ENCODE measurements at regions not wholly inside any gene's neighbourhood (a gene's known extent, or its start where the extent isn't known, plus 50 kb on each side); places are given as distances from the start of the nearest gene placed in this dataset.

DNA sequence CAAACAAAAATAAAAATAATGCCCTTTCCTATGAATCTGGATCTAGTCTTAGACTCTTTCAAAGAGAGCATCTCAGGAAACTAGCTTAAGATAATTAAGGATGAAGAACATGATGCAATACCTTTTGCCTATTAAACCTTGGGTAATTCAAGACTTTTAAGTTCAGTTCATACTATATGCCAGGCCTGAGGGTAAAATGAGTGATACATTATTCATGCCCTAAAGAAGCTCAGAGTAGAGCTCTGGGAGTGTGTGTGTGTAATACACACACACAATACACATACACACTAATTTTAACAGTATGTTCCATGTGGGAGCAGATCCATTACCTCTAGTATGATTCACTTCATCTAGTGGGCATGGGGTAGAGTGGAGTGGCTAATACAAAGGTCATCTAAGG, 651.4 kb upstream of the CHORDC1 start:
- DNase-seq (ENCODE audit: low read depth, low spot score), result no peak

DNA sequence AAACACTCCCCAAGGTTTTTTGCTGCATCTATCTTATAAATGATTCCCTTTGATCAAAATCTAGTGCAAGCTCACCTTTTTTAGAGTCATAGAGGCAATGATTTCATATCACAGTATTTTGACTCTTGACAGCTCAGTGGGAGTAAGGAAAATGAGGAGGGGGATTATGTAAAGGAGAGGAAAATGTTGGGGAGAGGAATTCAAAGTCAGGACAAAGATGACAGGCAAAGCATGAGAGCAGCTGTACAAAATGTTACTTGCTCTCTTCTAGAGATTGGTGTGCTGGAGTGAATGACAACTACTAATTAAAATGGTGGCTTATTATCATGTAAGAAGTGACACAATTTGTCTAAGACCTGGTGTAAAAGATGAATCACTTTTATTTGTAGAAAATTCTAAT, 644.6 kb upstream of the CHORDC1 start:
- no peak for DNase-seq (ENCODE audit: low read depth, low spot score)

DNA sequence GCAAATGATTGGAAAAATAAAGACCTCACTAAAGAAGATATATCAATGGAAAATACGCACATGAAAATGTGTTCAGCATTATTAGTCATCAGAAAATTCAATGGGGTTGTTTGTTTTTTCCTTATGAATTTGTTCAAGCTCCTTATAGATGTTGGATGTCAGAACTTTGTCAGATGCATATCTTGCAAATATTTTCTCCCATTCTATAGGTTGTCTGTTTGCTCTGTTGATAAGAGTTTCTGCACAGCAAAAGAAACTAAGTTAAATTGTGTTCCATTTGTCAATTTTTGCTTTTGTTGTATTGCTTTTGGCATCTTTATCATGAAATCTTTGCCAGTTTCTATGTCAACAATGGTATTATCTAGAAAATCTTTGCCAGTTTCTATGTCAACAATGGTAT, 633.9 kb upstream of the CHORDC1 start:
- DNase-seq (ENCODE audit: low read depth, low spot score), result no peak

DNA sequence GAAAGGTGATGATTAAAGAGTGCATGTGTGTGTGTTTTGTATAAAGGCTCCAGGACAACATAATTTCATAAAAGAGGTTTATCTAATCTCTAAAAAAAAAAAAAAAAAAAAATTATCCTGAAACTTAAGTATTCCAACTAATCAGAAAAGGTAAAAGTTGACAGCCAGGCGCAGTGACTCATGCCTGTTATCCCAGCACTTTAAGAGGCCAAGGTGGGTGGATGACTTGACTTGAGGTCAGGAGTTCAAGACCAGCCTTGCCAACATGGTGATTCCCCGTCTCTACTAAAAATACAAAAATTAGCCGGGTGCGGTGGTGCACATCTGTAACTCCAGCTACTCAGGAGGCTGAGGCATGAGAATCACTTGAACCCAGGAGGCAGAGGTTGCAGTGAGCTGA, 632.7 kb upstream of the CHORDC1 start:
- DNase-seq (ENCODE audit: low read depth, low spot score), result no peak

DNA sequence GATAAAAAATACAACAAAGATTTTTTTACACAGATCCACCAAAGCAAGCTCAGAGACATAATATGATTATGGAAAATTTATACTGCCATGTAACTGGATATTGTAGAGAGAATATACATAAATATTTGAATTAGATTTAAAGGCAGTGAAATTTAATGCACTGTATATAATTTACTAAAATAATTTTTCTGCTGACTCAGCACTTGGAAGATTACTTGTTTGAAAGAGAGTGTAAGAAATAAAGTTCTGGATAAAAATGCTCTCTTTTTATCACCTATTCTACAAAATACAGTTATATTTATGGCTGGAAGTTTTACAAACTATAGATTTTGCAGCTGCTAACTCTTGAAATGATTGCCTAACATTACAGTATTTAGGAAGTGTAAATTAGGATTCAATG, 628.3 kb upstream of the CHORDC1 start:
- no peak for DNase-seq (ENCODE audit: low read depth, low spot score)

DNA sequence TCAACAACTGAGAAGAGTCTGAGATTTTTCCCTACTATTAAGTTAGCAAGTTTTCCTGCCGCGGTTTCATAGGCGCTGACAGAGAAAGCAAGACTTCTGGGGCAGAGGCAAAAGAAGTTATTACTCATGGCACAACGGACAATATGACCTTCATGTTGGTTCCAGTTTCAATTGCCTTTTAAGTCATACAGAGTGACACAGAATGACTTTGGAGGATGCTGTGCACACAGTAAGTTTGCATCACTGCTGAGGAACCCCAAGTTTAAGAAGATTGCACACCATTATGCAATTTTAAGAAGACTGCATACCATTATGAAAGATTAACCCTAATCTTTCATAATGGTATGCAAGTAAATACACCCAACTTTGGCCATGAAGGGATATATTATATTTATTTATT, 626.5 kb upstream of the CHORDC1 start:
- no peak for DNase-seq (ENCODE audit: low read depth, low spot score)

DNA sequence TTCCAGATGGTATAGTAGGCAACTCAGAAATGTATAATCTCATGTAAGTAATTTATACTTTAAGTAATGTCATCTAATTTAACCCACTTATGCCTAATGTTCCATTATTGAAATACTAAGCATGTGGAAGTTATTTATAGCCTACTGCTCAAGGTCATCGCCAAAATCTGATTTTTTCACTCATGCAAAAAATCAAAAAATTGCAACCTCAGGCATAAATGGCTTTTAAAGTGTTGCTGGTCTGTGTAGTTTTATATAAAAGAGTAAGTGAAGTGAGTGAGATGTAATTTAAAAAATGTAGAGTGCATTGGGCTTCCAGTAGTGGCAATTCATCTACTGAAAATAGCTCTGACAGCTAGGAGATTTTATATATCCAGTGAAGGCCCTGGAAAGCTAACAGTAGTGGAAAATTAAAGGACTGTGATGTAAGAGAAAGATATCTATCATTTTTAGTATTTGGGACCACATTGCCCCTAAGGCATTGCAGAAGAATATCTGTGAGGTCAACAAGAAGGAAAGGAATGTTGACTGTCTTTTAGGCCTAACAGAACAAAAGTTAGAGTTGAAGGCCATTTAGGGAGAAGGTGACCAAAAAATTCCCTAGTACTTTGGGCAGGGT, 624.5 kb upstream of the CHORDC1 start:
- DNase-seq (ENCODE audit: low read depth, low spot score), result no peak

DNA sequence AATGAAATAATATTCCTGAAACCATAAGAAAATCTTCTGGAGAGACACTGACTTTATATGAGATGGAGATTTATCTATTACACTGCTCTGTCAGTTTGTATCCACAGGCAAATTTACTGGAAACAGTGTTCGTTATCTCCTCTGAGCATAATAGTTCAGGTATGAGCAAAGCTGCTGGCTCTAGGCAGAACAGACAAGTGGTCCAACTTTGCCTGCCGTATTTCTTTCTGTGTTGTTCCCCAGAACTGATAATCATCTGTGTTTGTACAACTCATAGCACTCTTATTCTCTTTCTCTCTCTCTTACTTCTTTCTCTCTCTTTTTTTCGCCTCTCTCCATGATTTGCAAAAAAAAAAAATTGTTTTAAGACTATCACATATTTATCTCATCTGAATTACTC, 623.8 kb upstream of the CHORDC1 start:
- no peak for DNase-seq (ENCODE audit: low read depth, low spot score)

DNA sequence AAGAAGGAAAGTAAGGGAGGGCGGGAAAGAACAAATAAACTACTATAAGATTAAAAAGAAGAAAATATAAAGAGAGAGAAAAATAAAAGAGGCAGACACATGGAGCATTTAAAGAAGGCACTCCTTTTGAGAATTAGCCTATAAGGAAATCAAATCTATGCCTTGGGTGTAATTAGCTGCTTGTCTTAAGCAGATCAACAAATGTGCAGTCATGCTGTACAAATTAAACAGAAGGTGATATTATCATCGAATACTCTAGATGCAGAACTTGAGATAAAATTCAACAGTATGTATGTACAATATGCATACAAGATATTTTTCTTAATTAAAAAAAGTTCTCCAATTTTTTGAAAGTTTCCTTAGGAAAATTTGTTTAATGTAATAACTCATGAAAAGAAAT, 623.0 kb upstream of the CHORDC1 start:
- no peak for DNase-seq (ENCODE audit: low read depth, low spot score)

DNA sequence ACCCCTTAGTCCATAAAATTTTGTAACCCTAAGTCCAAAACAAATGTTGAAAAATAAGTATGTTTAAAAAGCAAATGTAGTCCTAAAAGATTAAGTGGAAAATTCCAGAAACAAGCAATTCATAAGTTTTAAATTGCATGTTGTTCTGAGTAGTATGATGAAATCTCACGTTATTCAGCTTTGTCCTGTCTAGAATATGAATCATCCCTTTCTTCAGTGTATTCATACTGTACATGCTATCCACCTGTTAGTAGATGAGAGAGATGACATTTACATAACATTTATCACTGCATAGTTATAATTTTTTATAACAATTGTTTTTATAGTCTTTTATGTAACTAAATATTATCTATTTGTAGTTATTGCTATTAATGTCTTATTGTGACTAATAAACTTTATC, 622.3 kb upstream of the CHORDC1 start:
- no peak for DNase-seq (ENCODE audit: low read depth, low spot score)

DNA sequence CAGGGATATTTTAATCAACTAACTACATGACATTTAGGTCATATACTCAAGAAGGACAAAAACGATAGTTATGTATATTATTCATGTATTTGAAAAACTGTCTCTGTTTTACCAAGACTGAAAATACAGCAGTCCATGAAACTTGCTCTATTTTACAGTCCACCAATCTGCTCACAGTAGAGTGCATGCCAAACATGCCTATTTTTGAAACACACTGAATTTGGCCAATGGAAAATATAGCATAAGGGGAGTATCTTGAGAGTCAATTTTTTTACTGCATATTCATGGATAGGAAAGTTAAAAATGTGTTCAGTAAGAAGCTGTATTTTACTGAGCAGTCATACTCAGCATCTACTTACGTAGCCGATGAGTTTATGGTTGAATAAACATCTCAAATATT, 621.2 kb upstream of the CHORDC1 start:
- no peak for DNase-seq (ENCODE audit: low read depth, low spot score)

DNA sequence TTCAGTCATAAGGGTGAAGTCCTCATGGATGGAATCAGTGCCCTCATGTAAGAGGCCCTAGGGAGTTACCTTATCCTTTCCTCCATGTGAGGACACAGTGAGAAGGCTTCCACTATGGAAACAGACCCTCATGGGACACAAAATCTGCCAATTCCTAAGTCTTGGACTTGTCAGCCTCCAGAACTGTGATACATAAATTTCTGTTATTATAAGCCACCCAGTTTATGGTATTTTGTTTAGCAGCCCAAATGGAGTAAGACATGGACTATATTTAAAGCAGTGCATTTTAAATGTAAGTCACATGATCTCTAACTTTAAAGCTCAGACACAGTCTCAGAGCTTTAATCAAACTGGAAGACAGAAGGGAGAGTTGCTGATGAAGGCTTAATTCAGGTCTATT, 619.8 kb upstream of the CHORDC1 start:
- no peak for DNase-seq (ENCODE audit: low read depth, low spot score)

DNA sequence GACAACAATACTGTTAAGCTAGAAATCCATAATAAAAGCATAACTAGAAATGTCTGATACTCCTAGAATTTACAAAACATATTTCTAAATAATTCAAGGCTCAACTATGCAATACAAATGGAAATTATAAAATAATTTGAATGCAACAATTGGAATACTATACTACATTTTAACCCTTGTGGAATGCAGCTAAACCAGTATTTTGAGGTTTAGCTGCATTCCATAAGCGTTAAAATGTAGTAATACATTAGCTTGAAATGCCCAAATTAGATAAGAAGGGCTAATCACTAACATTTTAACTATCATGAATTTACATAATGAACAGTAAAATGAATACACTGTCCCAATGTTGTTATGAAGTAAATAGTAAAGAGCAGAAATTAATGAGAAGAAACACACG, 617.2 kb upstream of the CHORDC1 start:
- DNase-seq (ENCODE audit: low read depth, low spot score), result no peak

DNA sequence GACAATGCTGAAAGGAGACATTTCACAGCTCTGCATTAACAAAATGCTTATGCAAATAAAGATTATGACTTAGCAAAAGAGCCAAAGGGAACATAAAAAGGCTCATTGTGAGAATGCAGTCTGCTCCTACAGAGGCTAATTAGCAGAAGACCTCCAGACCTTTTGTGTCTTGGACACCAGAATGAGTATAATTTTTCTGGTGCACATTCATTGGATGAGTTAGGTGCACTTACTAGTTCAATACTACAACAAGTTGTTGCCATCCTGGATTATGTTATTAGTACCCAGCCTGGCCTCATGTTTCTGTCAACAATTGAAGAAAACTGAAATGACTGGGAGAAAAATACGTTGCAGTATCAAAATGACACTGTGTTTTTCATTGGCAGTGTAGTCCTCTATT, 613.2 kb upstream of the CHORDC1 start:
- no peak for DNase-seq (ENCODE audit: low read depth, low spot score)

DNA sequence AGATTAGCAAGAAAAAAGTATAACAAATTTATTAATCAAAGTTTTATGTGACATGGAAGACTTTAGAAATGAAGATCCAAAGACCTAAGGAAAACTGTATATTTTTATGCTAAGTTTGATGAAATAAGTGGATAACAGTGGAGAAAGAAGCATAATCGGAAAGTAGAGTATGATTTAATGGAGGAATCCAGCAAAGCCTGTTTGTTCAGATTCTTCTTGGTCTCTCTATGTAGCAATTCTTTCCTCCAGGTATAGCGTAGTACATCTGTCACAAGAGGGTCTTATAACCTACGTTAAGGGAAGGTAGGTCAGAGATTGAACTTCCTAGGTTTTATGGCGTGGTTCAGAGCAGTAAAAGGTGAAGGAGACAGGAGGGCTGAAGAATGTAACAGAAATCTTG, 600.6 kb upstream of the CHORDC1 start:
- DNase-seq (ENCODE audit: low read depth, low spot score), result no peak

DNA sequence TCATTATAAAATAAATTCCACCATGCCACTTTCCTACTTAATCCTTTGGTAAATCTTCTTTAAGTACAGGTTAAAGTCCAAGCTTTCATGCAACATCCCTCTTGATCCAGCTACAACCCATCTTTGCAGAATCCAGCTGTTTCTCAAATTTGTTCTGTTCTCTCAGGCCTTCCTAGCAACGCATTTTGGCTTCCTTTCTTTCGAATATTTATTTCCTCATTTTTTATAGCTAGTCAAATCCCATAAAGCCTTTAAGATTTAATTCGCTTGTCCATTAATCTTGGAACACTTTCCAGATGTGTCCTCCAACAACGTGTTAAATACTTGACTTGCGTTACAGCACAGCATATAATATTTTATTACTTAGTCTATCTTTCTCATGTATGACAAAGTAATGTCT, 600.1 kb upstream of the CHORDC1 start:
- no peak for DNase-seq (ENCODE audit: low read depth, low spot score)

DNA sequence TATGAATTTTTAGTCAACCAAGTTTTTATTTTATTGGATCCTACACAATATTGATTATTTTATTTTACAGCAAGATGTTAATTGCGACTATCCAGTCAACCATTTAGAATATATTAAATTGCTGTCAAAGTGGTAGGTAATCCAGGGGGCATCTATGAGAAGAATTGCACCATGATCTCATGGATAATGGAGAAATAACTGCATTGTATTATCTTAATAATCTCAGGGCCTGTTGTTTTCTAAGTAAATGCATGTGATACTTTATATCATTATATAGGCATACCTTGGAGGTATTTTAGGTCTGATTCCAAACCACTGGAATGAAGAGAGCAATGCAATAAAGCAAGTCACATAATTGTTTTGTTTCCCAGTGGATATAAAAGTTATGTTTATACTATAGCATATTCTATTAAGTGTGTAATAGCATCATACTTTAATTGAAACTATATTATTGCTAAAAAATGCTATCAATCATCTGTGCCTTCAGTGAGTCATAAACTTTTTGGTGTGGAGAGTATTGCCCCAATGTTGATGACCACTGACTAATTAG, 595.4 kb upstream of the CHORDC1 start:
- DNase-seq (ENCODE audit: low read depth, low spot score), result no peak

DNA sequence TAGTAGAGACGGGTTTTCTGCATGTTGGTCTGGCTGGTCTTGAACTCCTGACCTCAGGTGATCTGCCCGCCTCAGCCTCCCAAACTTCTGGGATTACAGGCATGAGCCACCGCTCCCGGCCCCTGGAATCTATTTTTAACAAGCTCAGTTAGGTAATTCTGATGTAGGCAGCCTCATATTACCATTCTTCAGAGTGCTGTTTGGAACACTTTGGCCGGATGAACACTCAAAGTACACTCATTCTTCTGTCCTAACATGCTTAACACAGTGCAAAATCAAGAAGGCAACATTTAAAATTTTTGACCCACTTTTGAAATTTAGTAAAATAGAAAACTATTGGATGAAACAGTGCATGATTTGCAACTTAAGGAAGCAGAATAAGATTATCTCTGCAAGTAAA, 586.7 kb upstream of the CHORDC1 start:
- DNase-seq (ENCODE audit: low read depth, low spot score), result no peak

DNA sequence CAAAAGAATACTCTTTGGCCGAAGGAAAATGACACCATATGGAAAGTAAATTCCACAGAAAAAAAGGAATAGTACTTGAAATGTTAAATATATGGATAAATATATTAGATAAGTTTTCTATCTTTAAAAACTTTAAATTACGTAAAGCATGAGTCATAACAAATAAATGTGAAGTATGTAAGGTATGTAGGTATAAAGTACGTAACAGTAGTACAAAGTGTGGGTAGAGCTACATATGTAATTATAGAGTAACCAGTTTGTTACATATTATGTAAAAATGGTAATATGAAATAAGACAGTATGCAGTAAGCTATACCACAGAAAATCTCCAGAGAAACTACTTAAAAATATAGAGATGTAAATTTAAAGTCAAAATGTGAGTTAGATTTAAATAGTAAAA, 582.3 kb upstream of the CHORDC1 start:
- no peak for DNase-seq (ENCODE audit: low read depth, low spot score)

DNA sequence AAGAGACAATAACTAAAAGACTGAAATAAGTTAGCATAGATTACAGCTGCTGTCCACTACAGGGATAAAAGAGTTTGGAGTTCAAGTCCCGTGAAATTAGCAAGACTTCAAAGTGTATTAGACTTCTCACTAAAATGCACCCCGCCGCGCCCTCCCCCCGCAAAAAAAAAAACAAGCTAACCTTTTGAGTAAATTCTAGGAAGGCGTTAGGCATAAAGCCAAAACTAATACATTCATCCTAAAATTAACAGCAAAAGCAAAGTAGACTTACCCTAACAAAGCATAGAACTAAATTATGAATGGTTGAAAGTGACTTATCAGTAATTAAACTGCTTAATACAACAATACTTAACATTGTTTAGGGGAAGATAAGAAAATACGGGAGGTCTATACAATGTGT, 581.0 kb upstream of the CHORDC1 start:
- DNase-seq (ENCODE audit: low read depth, low spot score), result no peak

DNA sequence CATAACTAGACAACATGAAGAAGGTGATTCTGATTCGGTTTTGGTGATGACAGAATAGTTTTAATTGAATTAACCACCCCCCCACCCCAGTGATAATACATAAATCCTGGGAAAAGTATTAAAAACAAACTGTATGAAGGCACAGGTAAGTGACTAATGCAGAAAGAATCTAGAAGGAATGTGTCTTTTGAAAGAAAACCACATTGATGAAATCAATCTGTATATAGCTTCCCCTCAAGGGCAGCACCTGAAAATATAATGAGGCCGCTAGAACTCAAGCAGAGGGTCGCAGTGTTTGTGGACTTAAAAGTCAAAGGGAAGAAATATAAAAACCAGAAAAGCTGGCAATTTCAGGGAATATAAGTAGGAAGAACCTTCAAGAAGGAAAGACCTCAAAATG, 580.5 kb upstream of the CHORDC1 start:
- no peak for DNase-seq (ENCODE audit: low read depth, low spot score)

DNA sequence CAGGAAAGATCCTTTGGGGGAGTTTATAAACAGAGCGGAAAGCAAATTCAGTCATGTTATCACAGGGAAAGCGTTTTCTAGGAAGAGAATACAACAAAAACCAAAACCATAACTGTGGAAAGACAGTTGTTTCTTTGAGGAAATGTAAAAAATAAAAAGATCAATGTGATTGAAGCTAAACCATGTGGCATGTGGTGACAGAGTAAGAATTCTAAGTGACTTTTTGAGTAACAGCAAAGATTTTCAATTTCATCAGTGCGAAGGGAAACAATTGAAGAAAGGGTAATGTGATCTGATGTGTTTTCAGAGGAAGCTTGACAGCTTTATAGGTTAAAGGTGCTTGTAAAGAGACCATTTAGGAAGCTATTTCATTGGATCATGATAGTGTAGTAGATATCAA, 575.9 kb upstream of the CHORDC1 start:
- DNase-seq (ENCODE audit: low read depth, low spot score), result no peak

DNA sequence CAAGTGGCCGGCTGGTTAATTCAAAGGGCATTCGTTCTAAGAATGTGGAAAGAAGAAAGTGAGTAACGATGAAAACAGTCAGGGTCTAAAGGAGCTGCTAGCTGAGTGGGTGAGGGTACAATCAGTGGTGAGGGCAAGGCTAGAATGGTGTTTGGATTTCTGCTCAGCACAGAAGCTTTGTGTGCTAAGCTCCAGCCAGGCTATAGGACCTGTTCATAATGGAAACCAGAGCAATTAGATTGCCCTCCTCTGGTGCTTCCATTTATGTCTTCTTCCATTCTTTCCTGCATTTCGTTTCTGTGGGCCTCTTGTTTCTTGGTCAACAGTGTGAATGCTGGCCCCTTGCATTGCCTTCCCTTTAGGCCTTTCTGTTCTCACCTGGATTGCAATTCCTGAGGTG, 572.9 kb upstream of the CHORDC1 start:
- no peak for DNase-seq (ENCODE audit: low read depth, low spot score)

DNA sequence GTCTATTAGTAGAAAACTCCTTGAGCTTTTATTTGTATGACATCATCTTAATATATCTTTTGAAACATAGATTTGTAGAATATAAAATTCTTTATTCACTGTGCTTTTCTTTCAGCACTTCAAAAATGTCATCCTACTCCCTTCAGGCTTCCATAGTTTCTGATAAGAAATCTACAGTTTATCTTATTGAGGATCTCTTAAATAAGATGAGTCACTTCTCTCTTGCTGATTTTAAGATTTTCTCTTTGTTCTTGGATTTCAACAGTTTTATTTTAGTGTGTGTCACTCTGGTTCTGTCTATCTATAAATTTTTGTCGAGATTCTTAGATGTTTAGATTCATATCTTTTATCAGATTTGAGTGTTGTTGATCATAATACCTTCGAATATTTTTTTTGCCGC, 566.1 kb upstream of the CHORDC1 start:
- no peak for DNase-seq (ENCODE audit: low read depth, low spot score)
